ENCODE measurements at regions not wholly inside any gene's neighbourhood (a gene's known extent, or its start where the extent isn't known, plus 50 kb on each side); places are given as distances from the start of the nearest gene placed in this dataset.

DNA sequence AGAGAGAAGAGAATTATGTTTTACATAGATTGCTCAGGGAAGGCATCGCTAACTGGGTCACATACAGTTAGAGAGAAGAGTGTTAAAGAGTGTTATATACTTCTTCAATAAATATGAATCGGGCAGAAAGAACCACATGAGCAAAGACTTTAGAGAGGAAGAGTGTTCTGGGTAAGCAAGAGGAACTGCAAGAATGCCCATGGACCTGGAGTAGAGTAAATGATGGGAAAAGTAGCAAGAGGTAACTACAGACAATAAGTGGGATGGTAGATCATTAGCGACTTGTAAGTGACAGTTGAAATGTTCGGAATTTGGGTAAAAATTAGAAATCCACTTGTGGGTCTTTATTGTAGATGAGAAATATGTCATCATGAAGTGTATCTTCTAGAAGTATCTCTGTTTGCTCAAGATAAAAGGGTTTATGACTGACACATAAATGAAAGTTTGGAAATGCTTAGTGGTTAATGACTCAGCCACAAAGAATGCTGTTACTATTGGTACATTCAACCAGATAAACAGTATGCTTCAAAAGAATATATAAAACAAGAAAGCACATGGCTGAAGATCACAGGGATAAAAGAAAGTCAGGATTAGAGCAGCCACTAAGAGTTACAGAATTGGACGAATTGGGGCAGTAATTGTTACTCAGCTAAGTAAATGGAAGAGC, 229.3 kb downstream of the CASP12 start:
- no peaks in the 10 kb centered on the region for H3K4me1 ChIP-seq (replicated peaks in 1 of 4; ENCODE audit: control insufficient read depth in 3 of 4, insufficient read depth in 4 of 4, low read length in 3 of 4)
- no peak overlapping the region for H3K27ac ChIP-seq (ENCODE audit: low read depth, low read length)
- no peak overlapping the region for H3K4me2 ChIP-seq (ENCODE audit: insufficient read depth in 1 of 2, low read depth in 2 of 2, low read length in 2 of 2)
- H3K79me1 ChIP-seq (ENCODE audit: low read depth, low read length): no peaks in the 10 kb centered on the region
- no peak overlapping the region for H2BK120ac ChIP-seq (replicated peaks; ENCODE audit: low read depth, low read length)
- no peak overlapping the region for H3K18ac ChIP-seq (ENCODE audit: extremely low read depth, low read length)
- H3K56ac ChIP-seq (replicated peaks; ENCODE audit: insufficient read length, low read depth, low read length): no peak overlapping the region
- CTCF ChIA-PET (ENCODE audit: partially characterized antibody): no interaction called here
- no peaks in the 10 kb centered on the region for H3K36me3 ChIP-seq (ENCODE audit: control insufficient read depth in 2 of 4, insufficient read depth in 4 of 4, low read length in 3 of 4)
- H4K8ac ChIP-seq (ENCODE audit: extremely low read depth, insufficient read depth, low read length): no peak overlapping the region
- FAIRE-seq (no peak), DNase-seq (ENCODE audit: low read depth in 1 of 2, low spot score in 2 of 2) (no peak)
- POLR2A ChIA-PET (ENCODE audit: partially characterized antibody): no interaction called here
- no peak overlapping the region for H3K4me3 ChIP-seq (ENCODE audit: extremely low read depth in 1 of 4, insufficient read depth in 2 of 4, low read depth in 3 of 4, low read length in 4 of 4)
- no peak overlapping the region for H3K23ac ChIP-seq (ENCODE audit: insufficient read length)
- no peaks in the 10 kb centered on the region for H3K23me2 ChIP-seq (ENCODE audit: low read depth, low read length)
- H3K4ac ChIP-seq (replicated peaks; ENCODE audit: insufficient read length, low read depth, low read length): no peak overlapping the region
- no peak overlapping the region for H2BK15ac ChIP-seq (ENCODE audit: low read length)
- no peaks in the 10 kb centered on the region for H3K27me3 ChIP-seq (replicated peaks in 1 of 4; ENCODE audit: control insufficient read depth in 3 of 4, extremely low read depth in 1 of 4, insufficient read depth in 3 of 4, low read length in 3 of 4)
- H4K20me1 ChIP-seq (replicated peaks in 1 of 2; ENCODE audit: control insufficient read depth in 1 of 2, insufficient read depth in 2 of 2, low read length in 2 of 2): no peaks in the 10 kb centered on the region
- H2BK5ac ChIP-seq (ENCODE audit: low read depth, low read length): no peak overlapping the region
- H2AFZ ChIP-seq (ENCODE audit: low read length): no peak overlapping the region
- no peaks in the 10 kb centered on the region for H3K9me3 ChIP-seq (ENCODE audit: insufficient read depth in 2 of 2, low read depth in 1 of 2, low read length in 1 of 2)
- H3K14ac ChIP-seq (ENCODE audit: insufficient read length): no peak overlapping the region
- H2AK5ac ChIP-seq (ENCODE audit: low read depth, low read length): no peak overlapping the region
- H3K9ac ChIP-seq (replicated peaks in 1 of 4; ENCODE audit: extremely low read depth in 1 of 4, low read depth in 3 of 4, low read length in 3 of 4): no peak overlapping the region
- H4K5ac ChIP-seq (ENCODE audit: insufficient read length, low read depth, low read length): no peak overlapping the region
- H3K79me2 ChIP-seq (ENCODE audit: control insufficient read depth in 1 of 2, insufficient read depth in 2 of 2, low read length in 2 of 2): no peaks in the 10 kb centered on the region
- H2BK20ac ChIP-seq (ENCODE audit: low read length): no peak overlapping the region
- H2BK12ac ChIP-seq (ENCODE audit: low read depth, low read length): no peak overlapping the region
- no peak overlapping the region for H4K91ac ChIP-seq (replicated peaks; ENCODE audit: insufficient read length, low read length)
- 90% methylated on average over 5 of the region's 5 CpGs; no CpG with 5 or more reads in 1 of the 2 experiments for WGBS, 2 experiments (ENCODE audit: extremely low coverage in 1 of 2, insufficient coverage in 1 of 2, insufficient read length in 1 of 2, insufficient replicate concordance in 2 of 2, low coverage in 1 of 2, low lambda C conversion rate in 2 of 2, missing lambda C conversion rate in 1 of 2)
- no peak for TF ChIP-seq POLR2AphosphoS5 (IDR thresholded peaks at IDR 0.05; ENCODE audit: low read depth, low read length)
- no peak for TF ChIP-seq HDAC6 (IDR thresholded peaks at IDR 0.05; ENCODE audit: low read depth, low read length)
- TF ChIP-seq ZNF274 (IDR thresholded peaks at IDR 0.05; ENCODE audit: borderline replicate concordance, extremely low read depth, low read length): no peak
- TF ChIP-seq HDAC2 (IDR thresholded peaks at IDR 0.05; ENCODE audit: borderline replicate concordance in 1 of 2, low read depth in 2 of 2, low read length in 2 of 2): no peak
- TF ChIP-seq GABPA (IDR thresholded peaks at IDR 0.05; ENCODE audit: borderline replicate concordance, insufficient read depth, low read length): no peak
- no peak for TF ChIP-seq SP4 (IDR thresholded peaks at IDR 0.05; ENCODE audit: low read length)
- no peak for TF ChIP-seq BACH1 (IDR thresholded peaks at IDR 0.05; ENCODE audit: low read length)
- TF ChIP-seq TCF12 (IDR thresholded peaks at IDR 0.05; ENCODE audit: low read depth, low read length): no peak
- TF ChIP-seq SP2 (IDR thresholded peaks at IDR 0.05; ENCODE audit: low read length): no peak
- TF ChIP-seq CREB1 (IDR thresholded peaks at IDR 0.05): no peak
- TF ChIP-seq BRCA1 (IDR thresholded peaks at IDR 0.05; ENCODE audit: low read depth, low read length): no peak

All from H1 (cell line).